Stimulated activated CD4-positive, alpha-beta T cell treated with anti-CD3 and anti-CD28 coated beads, Interleukin-15, amount 100 ng/mL, for 24 hours (primary cell): ENCODE measurements at regions not wholly inside any gene's neighbourhood (a gene's known extent, or its start where the extent isn't known, plus 50 kb on each side); places are given as distances from the start of the nearest gene placed in this dataset.

Source experiments
- DNase-seq: peaks from one replicate; pipeline ENCODE4 v3.0.0-alpha.2; 2020

GRCh38 chr18:44093253-44093652 is 587.4 kb upstream of the SETBP1 start:
- DNase-seq = no peak

DNA sequence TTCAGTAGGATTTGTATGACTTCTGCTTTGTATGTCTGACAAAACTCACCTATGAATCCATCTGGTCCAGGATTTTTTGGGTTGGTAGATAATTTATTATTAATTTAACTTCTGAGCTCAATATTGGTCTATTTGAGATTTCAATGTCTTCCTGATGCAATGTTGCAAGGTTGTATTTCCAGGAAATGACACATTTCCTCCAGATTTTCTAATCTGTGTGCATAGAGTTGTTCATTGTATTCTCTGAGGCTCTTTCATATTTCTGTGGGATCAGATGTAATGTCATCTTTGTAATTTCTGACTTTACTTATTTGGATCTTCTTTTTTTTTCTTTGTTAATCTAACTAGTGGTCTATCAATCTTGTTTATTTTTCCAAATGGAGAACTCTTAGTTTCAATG is 584.7 kb upstream of the SETBP1 start:
- DNase-seq = no peak

DNA sequence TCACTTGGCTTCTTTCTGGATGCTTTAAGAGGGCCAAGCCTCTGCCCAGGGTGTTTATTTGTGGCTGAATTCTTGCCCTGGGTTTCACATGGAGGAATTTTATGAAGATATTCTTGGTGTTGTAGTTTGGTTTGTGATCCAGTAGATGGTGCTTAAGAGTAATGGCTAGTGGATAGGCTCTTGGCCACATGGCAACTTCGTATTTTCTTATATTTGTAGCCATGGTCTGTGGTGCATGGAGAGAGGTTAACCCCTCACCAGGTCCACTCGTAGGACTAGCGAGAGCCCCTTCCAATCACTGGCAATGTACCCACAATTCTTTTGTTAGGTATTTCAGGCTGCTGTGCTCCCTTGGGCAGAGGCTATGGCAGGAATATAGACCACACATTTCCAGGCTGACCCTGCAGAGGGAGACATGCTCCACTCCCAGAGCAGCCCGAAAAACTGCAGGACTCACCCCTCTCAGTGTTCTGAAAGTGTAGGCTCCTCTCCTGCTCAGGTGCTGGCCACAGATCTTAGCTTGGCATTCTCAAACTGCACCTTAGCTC is 582.1 kb upstream of the SETBP1 start:
- no peak for DNase-seq

- DNase-seq = no peak
These were observed 573.5 kb upstream of the SETBP1 start for GRCh38 chr18:44107187-44107586.

GRCh38 chr18:44111337-44111736 is 569.4 kb upstream of the SETBP1 start:
- no peak for DNase-seq

- DNase-seq = no peak
These were observed 562.9 kb upstream of the SETBP1 start for GRCh38 chr18:44117821-44118220.

GRCh38 chr18:44119607-44120006 is 561.1 kb upstream of the SETBP1 start:
- no peak for DNase-seq

- DNase-seq = no peak
These were observed 556.9 kb upstream of the SETBP1 start for GRCh38 chr18:44123743-44124142.

GRCh38 chr18:44125446-44125845 is 555.2 kb upstream of the SETBP1 start:
- no peak for DNase-seq

DNA sequence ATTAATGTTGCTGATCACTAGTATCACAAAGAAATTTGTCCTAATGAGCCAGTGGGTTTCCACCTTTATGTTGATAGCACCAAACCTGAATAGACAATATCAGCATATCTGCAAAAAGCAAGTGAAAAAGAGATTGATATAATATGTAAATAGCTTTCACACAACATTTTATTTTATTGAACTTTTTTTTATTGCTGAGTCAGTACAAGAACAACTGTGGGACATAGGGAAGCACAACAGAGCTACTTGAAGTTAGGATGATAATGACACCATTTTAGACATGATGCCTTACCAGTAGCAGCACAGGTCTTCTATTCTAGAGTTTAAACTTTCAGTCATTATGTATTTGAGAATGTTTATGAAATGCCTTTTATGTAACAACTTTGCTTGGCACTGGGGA is 554.1 kb upstream of the SETBP1 start:
- no peak for DNase-seq

- no peak for DNase-seq
These were observed 552.3 kb upstream of the SETBP1 start for GRCh38 chr18:44128365-44128764.

DNA sequence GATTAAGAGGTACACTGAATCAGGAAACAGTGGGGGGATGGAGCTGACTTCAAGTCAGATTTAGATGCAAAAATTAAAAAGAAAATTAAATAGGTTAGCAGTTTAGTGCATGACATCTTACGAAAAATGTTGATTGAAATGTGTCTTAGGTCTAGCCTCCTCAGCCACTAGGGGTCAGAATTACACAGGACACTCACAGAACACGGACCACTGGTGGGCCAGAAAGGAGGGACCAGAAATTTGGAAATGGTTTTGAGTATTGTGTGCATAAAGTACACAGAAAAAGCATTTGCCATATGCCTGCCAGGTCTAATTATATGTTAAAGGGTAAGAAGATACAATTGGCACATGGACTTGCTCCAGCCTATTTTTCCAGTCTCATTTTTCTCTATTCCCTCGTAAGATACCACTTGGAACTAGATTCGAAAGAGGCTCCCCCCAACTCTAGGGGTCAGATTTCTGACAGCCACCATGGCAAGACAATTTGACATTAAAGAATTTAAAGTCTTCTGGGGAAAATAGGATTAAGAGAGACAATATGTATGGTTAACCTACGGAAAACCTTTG is 550.2 kb upstream of the SETBP1 start:
- no peak for DNase-seq

DNA sequence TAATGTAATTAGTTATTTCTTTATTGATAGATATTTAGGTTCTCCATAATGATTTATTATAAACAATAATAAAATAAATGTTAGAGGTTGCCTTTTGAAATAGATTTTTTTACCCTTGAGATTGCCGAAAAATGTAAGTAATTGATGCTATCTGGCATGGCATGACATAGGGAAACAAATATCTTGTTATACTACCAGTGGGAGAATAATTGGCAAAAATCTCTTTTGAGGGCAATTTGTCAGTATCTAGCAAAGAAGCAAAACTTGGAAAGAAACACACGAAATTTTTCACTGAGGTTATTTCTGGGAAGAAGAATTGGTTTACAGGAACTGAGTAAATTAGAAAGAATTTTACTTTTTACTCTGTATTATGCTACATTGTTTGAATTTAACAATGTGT is 547.2 kb upstream of the SETBP1 start:
- DNase-seq = no peak

DNA sequence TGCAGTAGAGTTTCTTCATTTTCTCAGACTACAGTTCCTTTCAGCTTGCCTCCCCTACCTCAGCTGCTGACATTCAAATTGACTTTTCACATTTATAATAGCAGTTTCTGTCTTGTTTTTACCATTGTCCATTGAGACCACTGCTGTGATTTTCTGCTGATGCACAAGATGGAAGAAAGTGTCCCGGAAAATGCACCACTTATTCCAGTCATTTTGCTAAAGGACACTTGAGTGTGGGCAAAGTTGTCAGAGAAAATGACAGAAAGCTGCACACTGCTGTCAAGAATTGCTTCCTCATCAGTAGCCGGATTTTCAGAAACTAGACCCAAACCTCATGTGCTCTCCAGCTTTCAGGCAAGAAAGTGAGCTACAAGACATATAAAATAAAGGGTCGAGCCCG is 546.2 kb upstream of the SETBP1 start:
- no peak for DNase-seq

DNA sequence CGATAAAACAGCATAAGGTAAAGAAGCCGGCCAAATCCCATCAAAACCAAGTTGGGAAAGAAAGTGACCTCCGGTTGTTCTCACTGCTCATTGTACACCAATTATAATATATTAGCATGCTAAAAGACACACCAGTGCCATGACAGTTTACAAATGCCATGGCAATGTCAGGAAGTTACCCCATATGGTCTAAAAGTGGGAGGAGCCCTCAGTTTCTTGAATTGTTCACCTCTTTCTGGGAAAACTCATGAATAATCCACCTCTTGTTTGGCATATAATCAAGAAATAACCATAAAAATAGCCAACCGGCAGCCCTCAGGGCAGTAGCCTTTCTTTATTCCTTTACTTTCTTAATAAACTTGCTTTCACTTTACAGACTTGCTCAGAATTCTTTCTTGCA is 544.9 kb upstream of the SETBP1 start:
- DNase-seq = no peak

GRCh38 chr18:44136326-44136725 is 544.4 kb upstream of the SETBP1 start:
- DNase-seq = no peak

DNA sequence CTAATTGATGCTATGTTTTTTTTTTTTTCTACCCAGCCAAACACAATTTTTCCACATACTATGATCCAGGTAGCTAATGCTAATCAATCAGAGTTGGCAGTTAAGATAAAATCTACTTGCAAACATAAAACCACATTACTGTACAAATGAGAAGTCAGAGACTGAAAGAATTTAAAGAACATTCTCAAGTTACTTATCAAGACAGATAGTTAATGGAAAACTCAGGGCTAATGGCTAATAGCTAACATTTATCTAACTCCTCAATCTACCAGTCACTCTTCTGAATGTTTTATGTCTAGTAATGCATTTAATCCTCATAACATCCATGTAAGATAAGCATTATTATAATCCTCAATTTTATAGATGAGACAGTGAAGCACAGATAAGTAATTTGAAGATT is 537.6 kb upstream of the SETBP1 start:
- DNase-seq = no peak

DNA sequence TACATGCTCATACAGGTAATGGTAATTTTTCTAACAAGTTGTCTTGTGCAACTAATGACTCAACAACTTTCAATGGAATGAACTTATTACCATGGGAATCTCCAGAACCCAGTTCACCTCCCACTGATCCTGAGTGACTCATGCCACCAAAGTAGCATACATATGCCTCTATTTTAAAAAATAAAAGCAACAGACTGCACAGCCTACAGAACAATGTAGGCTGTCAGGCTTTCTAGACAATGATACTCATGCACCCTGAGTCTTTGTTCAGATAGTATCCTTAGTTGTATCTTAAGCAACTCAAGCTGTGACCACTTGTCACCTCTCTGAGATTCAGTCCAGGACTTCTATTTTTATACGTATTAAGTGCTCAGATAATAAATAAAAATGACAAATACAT is 531.0 kb upstream of the SETBP1 start:
- DNase-seq = no peak

GRCh38 chr18:44153981-44154380 is 526.7 kb upstream of the SETBP1 start:
- DNase-seq = no peak

DNA sequence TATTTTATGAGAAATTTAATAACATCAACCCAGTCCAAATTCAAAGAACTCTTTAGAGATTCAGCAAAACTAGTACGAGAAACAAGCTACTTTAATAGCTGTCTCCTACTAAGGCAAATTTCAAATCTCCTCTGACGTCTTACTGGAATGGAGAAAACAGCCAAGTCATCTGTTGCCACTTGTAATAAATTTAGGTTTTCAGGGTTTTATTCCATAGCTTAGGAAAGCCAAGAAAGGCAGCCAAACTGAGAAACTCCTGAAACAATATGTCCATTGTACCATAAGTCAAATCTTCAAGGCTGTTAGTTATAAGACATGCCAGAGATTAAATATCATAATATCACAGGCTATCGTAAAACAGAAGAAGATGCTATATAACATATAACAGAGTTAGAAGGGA is 524.6 kb upstream of the SETBP1 start:
- DNase-seq = no peak

GRCh38 chr18:44156776-44157335 is 523.8 kb upstream of the SETBP1 start:
- no peak for DNase-seq

DNA sequence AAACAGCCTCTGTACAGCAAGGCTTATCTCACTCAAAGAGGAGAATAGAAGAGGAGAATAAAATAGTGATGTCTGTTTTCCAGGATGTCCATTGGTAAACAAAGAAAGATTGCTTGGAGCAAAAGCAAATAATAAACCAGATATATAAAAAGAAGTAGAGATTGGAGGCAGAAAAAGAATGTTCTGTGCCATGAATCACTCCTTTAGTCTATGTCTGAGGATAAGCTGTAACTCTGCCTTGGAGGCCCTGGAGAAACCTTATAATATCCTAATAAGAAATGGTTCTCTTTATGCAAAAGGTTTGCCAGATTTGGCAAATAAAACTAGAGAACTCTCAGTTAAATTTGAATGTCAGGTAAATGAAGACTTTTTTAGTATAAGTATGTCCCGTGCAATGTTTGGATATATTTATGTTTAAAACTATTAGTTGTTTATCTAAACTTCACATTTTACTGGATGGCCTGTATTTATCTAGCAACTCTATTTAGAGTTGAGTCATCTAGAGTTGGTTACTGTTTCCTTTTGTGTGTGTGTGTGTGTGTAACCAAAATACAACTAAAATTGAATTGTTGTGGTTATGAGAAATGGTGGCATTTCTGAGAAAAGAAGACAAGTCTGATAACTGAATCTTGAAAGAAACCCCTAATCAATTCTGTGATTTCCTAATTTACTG is 510.3 kb upstream of the SETBP1 start:
- no peak for DNase-seq

- no peak for DNase-seq
These were observed 509.4 kb upstream of the SETBP1 start for GRCh38 chr18:44171301-44171700.

GRCh38 chr18:44175891-44176290 is 504.8 kb upstream of the SETBP1 start:
- no peak for DNase-seq

DNA sequence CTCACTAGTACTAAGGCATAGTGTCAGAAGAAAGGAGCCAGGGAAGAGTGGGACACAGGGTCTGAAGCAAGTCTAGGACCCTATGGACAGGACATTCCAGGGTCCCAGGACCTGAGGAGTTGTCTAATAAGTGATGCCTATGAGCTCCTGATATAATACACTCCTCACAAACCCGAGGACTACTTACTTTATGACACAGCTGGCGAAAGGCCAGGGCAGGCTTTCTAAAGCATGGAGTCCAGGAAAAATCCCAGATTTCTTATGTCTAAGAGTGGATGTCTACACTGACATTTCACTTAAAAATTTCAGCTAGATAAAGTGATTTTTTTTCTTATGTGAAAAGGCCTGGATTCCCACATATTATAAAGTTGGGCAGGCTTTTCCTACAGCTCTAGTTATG is 502.2 kb upstream of the SETBP1 start:
- DNase-seq = no peak
